OCI-M1 (cell line): ENCODE measurements at regions not wholly inside any gene's neighbourhood (a gene's known extent, or its start where the extent isn't known, plus 50 kb on each side); places are given as distances from the start of the nearest gene placed in this dataset.
A peak's percentile ranks its signal among the peaks of the same experiment; 100 is the strongest.
"Not testable (repeated sequence)": the region's sequence is repeated elsewhere in the genome, so short reads cannot be mapped to it uniquely, and the experiment has no call there.

Experiments
- DNase-seq: peaks from one replicate; lab custom pipeline; 2025; lab: John Stamatoyannopoulos, UW

DNA sequence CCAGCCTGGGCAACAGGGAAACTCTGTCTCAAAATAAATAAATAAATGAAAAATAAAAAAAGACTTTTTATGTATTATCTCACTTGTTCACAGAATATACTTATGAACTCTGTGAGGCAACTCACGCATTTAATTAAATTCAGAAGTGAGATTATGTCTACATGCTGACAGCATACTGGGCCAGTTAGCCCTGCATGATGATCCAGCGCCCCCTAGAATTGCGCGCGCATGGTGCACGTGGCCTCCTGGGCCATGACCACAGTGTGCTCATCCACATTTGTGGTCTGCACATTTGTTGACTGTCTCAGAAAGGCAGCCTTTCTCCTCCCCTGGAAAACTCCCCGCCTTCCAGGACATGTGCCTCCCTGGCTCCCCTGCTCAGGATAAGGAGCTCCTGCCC is 64.8 kb upstream of the METTL9 start:
- peak; percentile 84 for DNase-seq

- DNase-seq: not testable (repeated sequence)
Observed at GRCh38 chr16:21535201-21535600, 64.2 kb upstream of the METTL9 start.

- DNase-seq: peak; percentile 90
Observed at GRCh38 chr16:21536740-21537139, 62.6 kb upstream of the METTL9 start.

DNA sequence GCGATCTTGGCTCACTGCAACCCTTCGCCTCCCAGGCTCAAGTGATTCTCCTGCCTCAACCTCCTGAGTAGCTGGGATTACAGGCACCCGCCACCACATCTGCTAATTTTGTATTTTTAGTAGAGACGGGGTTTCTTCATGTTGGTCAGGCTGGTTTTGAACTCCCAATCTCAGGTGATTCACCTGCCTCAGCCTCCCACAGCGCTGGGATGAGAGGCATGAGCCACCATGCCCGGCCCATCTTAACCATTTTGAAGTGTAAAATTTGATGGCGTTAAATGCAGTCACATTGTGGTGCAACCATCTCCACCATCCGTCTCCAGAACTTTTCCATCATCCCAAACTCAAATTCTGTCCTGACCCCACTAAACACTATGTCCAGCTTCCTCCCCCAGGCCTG is 61.8 kb upstream of the METTL9 start:
- not testable (repeated sequence) for DNase-seq

- not testable (repeated sequence) for DNase-seq
Observed at GRCh38 chr16:21539107-21539618, 60.2 kb upstream of the METTL9 start.

DNA sequence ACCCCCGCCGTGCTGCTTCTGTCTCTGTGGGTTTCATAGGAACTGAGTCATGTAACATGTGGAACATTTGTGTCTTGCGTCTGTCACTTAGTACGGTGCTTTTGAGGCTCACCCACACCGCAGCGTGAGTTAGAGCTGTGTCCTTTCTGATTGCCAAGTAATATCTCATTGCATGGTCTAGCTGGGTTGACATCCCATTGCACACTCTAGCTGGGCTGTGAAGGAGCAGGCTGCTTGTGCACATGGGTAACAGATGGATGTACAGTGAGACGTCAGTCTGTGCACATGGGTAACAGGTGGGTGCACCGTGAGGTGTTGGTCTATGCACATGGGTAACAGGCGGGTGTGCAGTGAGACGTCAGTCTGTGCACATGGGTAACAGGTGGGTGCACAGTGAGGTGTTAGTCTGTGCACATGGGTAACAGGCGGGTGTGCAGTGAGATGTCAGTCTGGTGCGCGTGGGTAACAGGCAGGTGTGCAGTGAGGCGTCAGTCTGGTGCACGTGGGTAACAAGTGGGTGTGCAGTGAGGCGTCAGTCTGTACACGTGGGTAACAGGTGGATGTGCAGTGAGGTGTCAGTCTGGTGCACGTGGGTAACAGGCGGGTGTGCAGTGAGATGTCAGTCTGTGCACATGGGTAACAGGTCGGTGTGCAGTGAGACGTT is 58.5 kb upstream of the METTL9 start:
- not testable (repeated sequence) for DNase-seq

- not testable (repeated sequence) for DNase-seq
Observed at GRCh38 chr16:21541611-21542051, 57.7 kb upstream of the METTL9 start.

DNA sequence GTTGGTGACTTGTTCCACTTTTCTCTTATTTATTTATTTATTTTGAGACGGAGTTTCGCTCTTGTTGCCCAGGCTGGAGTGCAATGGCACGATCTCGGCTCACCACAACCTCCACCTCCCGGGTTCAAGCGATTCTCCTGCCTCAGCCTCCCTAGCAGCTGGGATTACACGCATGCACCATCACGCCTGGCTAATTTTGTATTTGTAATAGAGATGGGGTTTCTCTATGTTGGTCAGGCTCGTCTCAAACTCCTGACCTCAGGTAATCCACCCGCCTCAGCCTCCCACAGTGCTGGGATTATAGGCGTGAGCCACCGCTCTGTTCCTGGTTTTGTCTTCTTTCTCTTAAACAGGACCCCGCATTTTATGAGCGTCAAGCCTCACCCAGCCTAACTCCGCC is 57.3 kb upstream of the METTL9 start:
- not testable (repeated sequence) for DNase-seq

DNA sequence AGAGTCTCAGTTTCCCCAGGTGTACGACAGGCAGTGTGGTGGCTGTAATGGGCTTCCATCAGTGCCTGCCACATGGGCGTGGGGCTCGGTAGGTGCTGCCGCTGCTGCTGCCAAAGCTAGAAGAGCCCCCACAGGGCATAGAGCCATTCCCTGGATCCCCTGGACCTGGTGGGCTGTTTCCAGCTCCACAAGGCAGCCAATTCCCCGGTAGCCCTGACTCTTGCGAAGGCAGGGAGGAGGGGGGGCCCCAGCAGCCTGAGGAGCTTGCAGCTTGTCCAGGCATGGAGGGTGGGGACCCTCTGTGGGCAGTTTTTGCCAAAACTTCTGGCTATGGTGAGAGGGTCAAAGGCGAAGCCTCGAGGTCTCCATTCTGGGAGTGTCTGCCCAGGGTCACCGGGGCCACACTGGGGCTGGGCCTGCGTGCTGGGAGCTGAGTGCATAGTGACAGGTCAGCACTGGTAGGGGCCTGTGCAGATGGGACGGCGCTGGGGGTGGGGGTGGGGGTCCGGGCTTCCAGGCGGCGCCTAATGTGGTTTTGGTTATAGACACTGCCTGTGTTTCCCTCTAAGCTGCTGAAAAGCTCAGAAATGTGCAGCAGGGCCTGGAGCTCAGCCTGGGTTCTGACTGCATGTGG is 56.8 kb upstream of the METTL9 start:
- DNase-seq: not testable (repeated sequence)

- not testable (repeated sequence) for DNase-seq
Observed at GRCh38 chr16:21543151-21543836, 56.1 kb upstream of the METTL9 start.

- DNase-seq: not testable (repeated sequence)
Observed at GRCh38 chr16:21545664-21546326, 53.6 kb upstream of the METTL9 start.

DNA sequence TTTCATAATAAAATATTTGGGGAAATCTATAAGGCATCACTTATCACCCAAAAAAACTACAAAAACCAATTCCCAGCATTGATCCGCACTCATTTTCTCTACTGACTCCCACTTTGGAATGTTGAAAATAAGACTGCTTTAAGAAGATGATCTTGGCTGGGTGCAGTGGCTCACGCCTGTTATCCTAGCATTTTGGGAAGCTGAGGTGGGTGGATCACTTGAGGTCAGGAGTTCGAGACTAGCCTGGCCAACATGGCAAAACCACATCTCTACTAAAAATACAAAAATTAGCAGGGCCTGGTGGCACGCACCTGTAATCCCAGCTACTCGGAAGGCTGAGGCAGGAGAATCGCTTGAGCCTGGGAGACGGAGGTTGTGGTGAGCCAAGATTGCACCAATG is 50.0 kb upstream of the METTL9 start:
- not testable (repeated sequence) for DNase-seq
